HL-60 (cell line): ENCODE measurements at regions not wholly inside any gene's neighbourhood (a gene's known extent, or its start where the extent isn't known, plus 50 kb on each side); places are given as distances from the start of the nearest gene placed in this dataset.

Source experiments
- GABPA ChIP-seq: IDR thresholded peaks from 2 replicates; pipeline ENCODE4 v1.6.1; 2012; ENCODE audit warnings: low read depth
- POLR2AphosphoS5 ChIP-seq: IDR thresholded peaks from 2 replicates; pipeline ENCODE4 v1.6.1; 2012; ENCODE audit warnings: low read depth
- SPI1 ChIP-seq: IDR thresholded peaks from 2 replicates; pipeline ENCODE4 v1.6.1; 2012; ENCODE audit warnings: low read depth, mild to moderate bottlenecking, borderline replicate concordance
- TF ChIP-seq, protein P1 (sequence below): IDR thresholded peaks from one replicate; pipeline ENCODE4 v1.5.1; 2011; ENCODE audit warnings: low read length, control low read depth, inconsistent platforms; ENCODE audit not compliant: insufficient read depth
- TF ChIP-seq, protein P2 (sequence below): IDR thresholded peaks from 2 replicates; pipeline ENCODE4 v1.6.1; 2012; ENCODE audit warnings: low read depth; ENCODE audit not compliant: insufficient replicate concordance

DNA sequence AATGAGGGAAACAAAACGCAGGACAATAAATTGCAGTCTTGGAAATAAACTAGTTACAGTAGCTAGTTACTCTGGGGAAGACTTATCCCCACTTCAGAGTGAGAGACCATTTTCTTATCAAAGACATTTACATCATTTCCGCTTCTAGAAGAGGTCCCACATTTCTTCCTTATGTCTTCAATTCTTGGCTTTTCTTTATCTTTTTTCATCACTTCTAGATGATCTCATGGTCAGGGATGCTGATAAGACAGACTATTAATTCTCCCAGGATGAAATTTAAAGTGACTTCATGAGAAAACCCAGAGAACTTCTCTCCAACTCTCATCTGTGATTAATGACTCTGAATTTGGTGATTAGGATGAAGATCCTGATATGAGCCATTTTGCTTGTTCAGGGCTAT lies 229.1 kb downstream of the MTRR start:
- TF ChIP-seq GABPA = no peak
- TF ChIP-seq, protein P1, sequence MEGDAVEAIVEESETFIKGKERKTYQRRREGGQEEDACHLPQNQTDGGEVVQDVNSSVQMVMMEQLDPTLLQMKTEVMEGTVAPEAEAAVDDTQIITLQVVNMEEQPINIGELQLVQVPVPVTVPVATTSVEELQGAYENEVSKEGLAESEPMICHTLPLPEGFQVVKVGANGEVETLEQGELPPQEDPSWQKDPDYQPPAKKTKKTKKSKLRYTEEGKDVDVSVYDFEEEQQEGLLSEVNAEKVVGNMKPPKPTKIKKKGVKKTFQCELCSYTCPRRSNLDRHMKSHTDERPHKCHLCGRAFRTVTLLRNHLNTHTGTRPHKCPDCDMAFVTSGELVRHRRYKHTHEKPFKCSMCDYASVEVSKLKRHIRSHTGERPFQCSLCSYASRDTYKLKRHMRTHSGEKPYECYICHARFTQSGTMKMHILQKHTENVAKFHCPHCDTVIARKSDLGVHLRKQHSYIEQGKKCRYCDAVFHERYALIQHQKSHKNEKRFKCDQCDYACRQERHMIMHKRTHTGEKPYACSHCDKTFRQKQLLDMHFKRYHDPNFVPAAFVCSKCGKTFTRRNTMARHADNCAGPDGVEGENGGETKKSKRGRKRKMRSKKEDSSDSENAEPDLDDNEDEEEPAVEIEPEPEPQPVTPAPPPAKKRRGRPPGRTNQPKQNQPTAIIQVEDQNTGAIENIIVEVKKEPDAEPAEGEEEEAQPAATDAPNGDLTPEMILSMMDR = no peak
- no peak for TF ChIP-seq POLR2AphosphoS5
- TF ChIP-seq, protein P2, sequence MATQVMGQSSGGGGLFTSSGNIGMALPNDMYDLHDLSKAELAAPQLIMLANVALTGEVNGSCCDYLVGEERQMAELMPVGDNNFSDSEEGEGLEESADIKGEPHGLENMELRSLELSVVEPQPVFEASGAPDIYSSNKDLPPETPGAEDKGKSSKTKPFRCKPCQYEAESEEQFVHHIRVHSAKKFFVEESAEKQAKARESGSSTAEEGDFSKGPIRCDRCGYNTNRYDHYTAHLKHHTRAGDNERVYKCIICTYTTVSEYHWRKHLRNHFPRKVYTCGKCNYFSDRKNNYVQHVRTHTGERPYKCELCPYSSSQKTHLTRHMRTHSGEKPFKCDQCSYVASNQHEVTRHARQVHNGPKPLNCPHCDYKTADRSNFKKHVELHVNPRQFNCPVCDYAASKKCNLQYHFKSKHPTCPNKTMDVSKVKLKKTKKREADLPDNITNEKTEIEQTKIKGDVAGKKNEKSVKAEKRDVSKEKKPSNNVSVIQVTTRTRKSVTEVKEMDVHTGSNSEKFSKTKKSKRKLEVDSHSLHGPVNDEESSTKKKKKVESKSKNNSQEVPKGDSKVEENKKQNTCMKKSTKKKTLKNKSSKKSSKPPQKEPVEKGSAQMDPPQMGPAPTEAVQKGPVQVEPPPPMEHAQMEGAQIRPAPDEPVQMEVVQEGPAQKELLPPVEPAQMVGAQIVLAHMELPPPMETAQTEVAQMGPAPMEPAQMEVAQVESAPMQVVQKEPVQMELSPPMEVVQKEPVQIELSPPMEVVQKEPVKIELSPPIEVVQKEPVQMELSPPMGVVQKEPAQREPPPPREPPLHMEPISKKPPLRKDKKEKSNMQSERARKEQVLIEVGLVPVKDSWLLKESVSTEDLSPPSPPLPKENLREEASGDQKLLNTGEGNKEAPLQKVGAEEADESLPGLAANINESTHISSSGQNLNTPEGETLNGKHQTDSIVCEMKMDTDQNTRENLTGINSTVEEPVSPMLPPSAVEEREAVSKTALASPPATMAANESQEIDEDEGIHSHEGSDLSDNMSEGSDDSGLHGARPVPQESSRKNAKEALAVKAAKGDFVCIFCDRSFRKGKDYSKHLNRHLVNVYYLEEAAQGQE = no peak
- TF ChIP-seq SPI1 = no peak
